COLO829 (cell line): ENCODE measurements at regions not wholly inside any gene's neighbourhood (a gene's known extent, or its start where the extent isn't known, plus 50 kb on each side); places are given as distances from the start of the nearest gene placed in this dataset.

Experiments
- DNase-seq: peaks from one replicate; pipeline ENCODE4 v3.0.0; 2012; ENCODE audit warnings: low spot score

GRCh38 chr14:55500219-55500701 lies 59.8 kb upstream of the TBPL2 start:
- DNase-seq = no peak

- no peak for DNase-seq
Observed at GRCh38 chr14:55500708-55501107, 60.3 kb upstream of the TBPL2 start.

- DNase-seq = no peak
Observed at GRCh38 chr14:55502746-55503284, 62.4 kb upstream of the TBPL2 start.

GRCh38 chr14:55505846-55506245 lies 65.4 kb upstream of the TBPL2 start:
- DNase-seq = no peak

GRCh38 chr14:55508676-55509075 lies 68.3 kb upstream of the TBPL2 start:
- DNase-seq = no peak

GRCh38 chr14:55512421-55512820 lies 67.6 kb upstream of the KTN1 start:
- peak; percentile 64 for DNase-seq

- DNase-seq = no peak
Observed at GRCh38 chr14:55513491-55513890, 66.5 kb upstream of the KTN1 start.

- peak; percentile 40 for DNase-seq
Observed at GRCh38 chr14:55514819-55515490, 65.1 kb upstream of the KTN1 start.

- no peak for DNase-seq
Observed at GRCh38 chr14:55516776-55517175, 63.2 kb upstream of the KTN1 start.

GRCh38 chr14:55518391-55518790 lies 61.6 kb upstream of the KTN1 start:
- no peak for DNase-seq

GRCh38 chr14:55519473-55520080 lies 60.4 kb upstream of the KTN1 start:
- no peak for DNase-seq

GRCh38 chr14:55523321-55523720 lies 56.7 kb upstream of the KTN1 start:
- no peak for DNase-seq
